ENCODE measurements at regions not wholly inside any gene's neighbourhood (a gene's known extent, or its start where the extent isn't known, plus 50 kb on each side); places are given as distances from the start of the nearest gene placed in this dataset.

DNA sequence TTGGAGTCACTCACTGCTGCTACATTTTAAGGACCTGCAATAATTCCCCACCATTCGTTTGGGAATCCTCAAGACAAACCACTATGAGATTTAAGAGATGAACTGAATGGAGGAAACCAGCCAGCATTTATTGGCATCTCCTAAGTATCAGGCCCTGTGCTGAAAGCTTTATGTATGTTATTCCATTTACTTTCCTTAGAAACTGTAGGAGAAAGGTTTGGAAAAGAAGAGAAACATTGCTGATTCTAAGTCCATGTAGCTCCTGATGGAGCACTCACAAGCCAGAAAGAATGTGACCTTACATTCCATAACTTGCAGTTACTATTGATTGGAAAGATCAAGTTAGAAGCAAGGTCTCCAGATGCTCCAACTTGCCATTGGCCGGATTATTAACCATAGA, 267.4 kb downstream of the GAS1 start:
- DNase-seq, result no peak

- no peak for DNase-seq
These were observed 270.9 kb downstream of the GAS1 start for GRCh38 chr9:86676396-86676795.

DNA sequence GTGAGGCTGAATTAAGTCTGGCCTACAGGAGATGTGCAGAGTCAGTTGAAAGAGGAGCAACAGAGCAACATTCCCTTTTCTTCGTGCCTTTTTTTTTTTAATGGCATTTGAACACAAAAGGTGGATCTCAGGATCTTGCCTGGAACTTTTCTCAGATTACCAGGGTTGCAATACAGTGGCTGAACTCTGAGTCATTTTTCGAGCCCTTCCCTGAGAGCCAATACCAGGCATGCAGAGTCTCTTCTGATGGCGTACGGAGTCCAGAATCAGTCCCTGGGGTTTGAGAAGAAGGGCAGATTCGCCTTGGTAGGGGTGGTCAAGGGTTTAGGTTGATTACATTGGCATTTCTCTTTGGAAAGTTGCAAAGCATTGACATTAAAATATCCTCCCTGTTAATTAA, 271.5 kb downstream of the GAS1 start:
- no peak for DNase-seq

GRCh38 chr9:86674487-86674886, 272.8 kb downstream of the GAS1 start:
- no peak for DNase-seq

DNA sequence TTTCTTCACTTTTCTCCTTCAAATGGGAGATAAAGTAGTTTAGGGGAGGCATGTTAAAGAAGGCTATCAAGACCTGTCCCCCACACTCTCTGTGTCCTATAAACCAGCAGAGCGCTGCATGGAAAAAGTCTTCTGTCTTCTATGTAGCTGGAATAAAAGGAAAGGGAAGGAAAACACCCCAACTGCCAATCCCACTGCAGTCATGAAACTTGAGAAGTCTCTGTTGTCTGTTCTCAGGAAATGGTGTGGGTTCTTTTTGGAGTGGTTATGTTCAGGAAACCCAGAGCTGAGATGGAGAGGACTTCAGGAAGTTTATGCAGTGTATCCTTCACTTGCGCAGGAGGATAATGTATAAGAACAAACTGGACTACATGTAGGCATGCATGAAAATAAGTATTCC, 274.3 kb downstream of the GAS1 start:
- no peak for DNase-seq

GRCh38 chr9:86672301-86672700, 275.0 kb downstream of the GAS1 start:
- DNase-seq, result no peak

DNA sequence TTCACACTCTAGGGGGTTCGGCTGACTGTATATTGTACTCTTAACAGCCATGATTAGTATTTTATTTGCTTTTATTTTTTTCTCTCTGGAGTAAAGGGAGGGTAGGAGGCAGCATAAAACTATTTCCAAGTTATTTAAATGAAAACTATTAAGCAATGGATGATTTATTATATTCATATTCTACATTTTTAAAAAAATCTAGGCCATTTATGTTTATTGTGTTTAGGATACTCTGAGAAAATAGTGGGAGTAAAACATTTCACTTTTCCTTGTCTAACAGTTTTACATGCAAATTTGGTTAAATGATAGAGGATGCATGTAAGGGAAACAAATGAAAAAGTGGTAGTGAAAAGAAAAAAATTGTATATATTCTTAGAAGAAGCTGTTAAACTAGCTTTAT, 276.3 kb downstream of the GAS1 start:
- DNase-seq, result no peak

- no peak for DNase-seq
These were observed 276.8 kb downstream of the GAS1 start for GRCh38 chr9:86670536-86670935.

- DNase-seq, result no peak
These were observed 277.2 kb downstream of the GAS1 start for GRCh38 chr9:86670076-86670475.

GRCh38 chr9:86669422-86669821, 277.9 kb downstream of the GAS1 start:
- DNase-seq, result no peak

- no peak for DNase-seq
These were observed 278.8 kb downstream of the GAS1 start for GRCh38 chr9:86668488-86668887.

DNA sequence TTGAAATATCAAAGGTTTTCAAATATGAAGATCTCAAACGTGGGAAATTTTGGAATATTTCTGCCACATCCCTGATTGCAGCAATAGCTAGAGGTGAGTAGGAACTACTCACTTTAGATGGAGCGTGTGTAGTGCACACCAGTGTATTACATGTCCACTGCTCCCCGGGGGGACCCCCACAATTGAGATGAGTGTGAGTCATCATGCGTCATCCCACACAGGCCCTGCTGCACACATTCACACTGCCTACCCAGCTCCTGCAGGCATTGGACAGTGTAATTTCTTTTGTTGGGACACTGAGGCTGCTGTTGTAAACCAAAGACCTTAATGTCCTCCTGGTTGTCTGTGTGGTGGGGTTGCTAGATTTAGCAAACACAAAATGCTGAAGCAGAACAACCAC, 280.0 kb downstream of the GAS1 start:
- no peak for DNase-seq

- no peak for DNase-seq
These were observed 281.9 kb downstream of the GAS1 start for GRCh38 chr9:86665416-86665815.

- no peak for DNase-seq
These were observed 282.7 kb downstream of the GAS1 start for GRCh38 chr9:86664603-86665002.

DNA sequence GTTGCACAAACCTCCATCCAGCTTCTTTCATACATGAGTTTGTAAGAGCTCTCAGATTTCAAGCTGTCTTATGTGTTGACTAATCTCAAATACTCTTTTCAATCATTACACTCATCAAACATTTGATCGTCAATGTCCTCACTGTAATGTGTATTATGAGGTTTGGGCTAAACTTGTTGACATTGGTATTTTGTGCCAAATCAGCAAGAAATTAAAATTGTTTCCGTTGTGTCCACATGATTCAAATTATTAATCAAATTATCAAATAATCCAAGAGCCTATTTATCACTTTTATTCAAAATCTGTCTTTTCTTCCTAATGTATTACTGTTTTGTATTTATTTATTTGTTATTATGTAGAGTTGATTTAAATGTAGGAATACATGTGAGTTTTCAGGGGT, 283.4 kb downstream of the GAS1 start:
- no peak for DNase-seq

DNA sequence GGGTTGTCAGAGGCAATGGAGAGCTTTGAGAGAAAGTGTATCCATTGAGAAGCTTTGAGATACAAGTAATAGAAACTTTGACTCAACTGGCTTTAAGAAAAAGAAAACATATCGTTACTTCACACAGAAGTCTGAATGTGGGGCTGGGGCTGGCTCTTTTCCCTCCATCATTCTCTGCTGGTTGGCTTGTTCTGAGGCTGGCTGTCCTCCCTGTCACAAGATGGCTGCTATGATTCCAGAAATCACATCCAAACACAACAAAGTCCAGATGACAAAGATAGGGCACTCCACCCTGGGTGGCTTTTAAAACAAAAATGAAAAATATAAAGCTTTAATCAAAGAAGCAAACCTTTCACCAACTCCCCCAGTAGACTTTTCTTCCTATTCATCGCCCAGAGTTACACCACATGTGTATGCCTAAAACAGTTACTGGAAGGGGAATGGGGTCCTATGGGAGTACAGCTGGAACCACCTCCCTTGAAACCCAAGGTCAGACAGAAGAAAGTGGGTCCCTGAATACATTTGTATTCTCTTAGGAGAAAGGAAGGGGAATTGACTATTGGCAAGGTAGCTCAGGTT, 284.3 kb downstream of the GAS1 start:
- DNase-seq, result no peak

GRCh38 chr9:86660146-86660943, 287.0 kb downstream of the GAS1 start:
- DNase-seq, result no peak

GRCh38 chr9:86659413-86660046, 287.8 kb downstream of the GAS1 start:
- no peak for DNase-seq

DNA sequence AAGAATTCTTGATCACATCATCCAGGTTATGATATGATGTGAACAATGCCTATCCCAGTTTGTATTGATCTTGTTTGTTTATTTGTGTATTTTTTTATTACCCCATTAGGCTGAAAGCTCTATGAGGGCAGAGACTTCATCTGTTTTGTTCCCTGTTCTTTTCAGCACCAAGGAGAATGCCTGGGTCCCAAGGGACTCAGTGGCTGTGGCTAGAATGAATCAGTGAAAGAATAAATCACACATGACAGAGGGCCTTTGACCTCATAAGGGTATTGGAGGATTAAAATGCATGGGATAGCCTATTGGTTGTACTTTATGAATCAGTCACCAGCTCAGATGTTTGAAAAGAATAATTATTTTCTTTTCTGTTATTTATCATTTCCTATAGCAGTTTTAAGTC, 292.2 kb downstream of the GAS1 start:
- no peak for DNase-seq

DNA sequence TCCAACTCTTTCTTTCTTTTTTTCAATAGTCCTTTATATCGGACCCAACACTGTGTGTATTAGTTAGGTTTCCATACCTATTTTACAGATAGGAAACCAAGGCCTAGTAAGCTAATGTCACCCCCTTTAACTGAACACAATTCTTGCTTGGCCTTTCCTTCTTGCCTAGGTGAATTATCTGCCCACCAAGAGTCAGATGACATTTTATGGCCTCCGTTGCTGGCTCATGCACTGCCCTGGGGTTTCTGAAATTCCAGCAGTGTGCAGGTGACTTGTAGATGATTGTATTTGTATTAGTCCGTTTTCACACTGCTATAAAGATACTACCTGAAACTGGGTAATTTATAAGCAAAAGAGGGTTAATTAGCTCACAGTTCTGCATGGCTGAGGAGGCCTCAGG, 293.8 kb downstream of the GAS1 start:
- no peak for DNase-seq

GRCh38 chr9:86652736-86653135, 294.6 kb downstream of the GAS1 start:
- no peak for DNase-seq

DNA sequence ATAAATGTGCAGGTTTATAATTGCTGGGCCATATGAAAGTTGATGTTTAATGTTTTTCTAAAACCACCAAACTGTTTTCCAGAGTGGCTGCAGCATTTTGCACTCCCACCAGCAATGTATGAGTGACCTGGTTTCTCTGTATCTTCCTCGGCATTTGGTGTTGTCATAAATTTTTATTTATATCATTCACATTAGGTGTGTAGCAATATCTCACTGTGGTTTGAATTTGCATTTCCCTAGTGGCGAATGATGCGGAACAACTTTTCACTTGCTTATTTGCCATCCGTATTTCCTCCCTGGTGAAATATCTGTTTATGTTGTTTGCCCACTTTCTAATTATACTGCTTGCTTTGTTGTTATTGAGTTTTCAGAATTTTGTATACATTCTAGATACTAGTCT, 295.7 kb upstream of the TUT7 start:
- DNase-seq, result no peak

GRCh38 chr9:86648828-86649170, 294.6 kb upstream of the TUT7 start:
- DNase-seq, result no peak

GRCh38 chr9:86648156-86648827, 294.1 kb upstream of the TUT7 start:
- no peak for DNase-seq

All from amniotic stem cell (primary cell).